ENCODE measurements at regions not wholly inside any gene's neighbourhood (a gene's known extent, or its start where the extent isn't known, plus 50 kb on each side); places are given as distances from the start of the nearest gene placed in this dataset.

DNA sequence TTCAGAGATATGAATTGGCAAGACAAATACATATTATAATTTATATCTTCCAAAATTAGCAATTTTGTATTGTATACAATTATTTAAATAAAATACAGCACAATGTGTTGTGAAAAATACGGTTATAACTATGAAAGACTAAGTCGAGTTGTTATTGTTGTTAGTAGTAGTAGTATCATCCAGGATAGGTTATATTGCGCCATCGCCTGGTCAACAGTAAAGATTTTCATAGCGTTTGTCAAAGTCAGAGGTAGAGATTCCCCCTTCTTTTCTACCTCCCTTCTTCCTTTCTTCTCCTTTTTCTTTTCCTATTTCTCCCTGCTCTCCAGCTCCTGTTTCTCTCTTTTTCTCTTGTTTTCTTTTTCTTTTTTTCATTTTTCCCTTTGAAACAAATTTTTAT lies 499.1 kb upstream of the EPHA5 start:
- TF ChIP-seq, protein P1, sequence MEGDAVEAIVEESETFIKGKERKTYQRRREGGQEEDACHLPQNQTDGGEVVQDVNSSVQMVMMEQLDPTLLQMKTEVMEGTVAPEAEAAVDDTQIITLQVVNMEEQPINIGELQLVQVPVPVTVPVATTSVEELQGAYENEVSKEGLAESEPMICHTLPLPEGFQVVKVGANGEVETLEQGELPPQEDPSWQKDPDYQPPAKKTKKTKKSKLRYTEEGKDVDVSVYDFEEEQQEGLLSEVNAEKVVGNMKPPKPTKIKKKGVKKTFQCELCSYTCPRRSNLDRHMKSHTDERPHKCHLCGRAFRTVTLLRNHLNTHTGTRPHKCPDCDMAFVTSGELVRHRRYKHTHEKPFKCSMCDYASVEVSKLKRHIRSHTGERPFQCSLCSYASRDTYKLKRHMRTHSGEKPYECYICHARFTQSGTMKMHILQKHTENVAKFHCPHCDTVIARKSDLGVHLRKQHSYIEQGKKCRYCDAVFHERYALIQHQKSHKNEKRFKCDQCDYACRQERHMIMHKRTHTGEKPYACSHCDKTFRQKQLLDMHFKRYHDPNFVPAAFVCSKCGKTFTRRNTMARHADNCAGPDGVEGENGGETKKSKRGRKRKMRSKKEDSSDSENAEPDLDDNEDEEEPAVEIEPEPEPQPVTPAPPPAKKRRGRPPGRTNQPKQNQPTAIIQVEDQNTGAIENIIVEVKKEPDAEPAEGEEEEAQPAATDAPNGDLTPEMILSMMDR (IDR thresholded peaks at IDR 0.05; ENCODE audit: insufficient read depth, low read depth, low read length), result no peak
- no peak for TF ChIP-seq EZH2 (IDR thresholded peaks at IDR 0.05; ENCODE audit: insufficient read depth, low read length)

Data from astrocyte (in vitro differentiated cells and primary cell).